A549 (cell line): ENCODE measurements at regions not wholly inside any gene's neighbourhood (a gene's known extent, or its start where the extent isn't known, plus 50 kb on each side); places are given as distances from the start of the nearest gene placed in this dataset.

Experiments
- BHLHE40 ChIP-seq: IDR thresholded peaks from 2 replicates; pipeline ENCODE4 v1.6.1; 2012; ENCODE audit warnings: low read depth, low read length, inconsistent platforms
- CTCF ChIP-seq: fragments of >200 bp; sonication (Bioruptor Twin); formaldehyde crosslinking; IDR thresholded peaks from 3 replicates; pipeline ENCODE4 v1.5.1; 2016
- EP300 ChIP-seq, 2 experiments: fragments of >200 bp; sonication (Bioruptor Twin); formaldehyde crosslinking; IDR thresholded peaks; 2 replicates in 1 of 2; 3 replicates in 1 of 2; pipeline ENCODE4 v1.6.1; 2016 to 2017
- HDAC2 ChIP-seq: fragments of 200-600 bp; sonication (generic); IDR thresholded peaks from 2 replicates; pipeline ENCODE4 v1.6.1; 2016
- JUN ChIP-seq, 2 experiments: fragments of >200 bp; sonication (Bioruptor Twin); formaldehyde crosslinking; IDR thresholded peaks; 2 replicates in 1 of 2; 3 replicates in 1 of 2; pipeline ENCODE4 v1.6.1; 2016 to 2017
- POLR2A ChIP-seq: IDR thresholded peaks from 2 replicates; pipeline ENCODE4 v1.6.1; 2012; ENCODE audit warnings: mild to moderate bottlenecking, low read length
- REST ChIP-seq: fragments of 200-600 bp; sonication (generic); IDR thresholded peaks from 2 replicates; pipeline ENCODE4 v1.6.1; 2016; ENCODE audit warnings: antibody characterized with exemption, mild to moderate bottlenecking, moderate library complexity
- ZC3H11A ChIP-seq: fragments of 450-650 bp; IDR thresholded peaks from 2 replicates; pipeline ENCODE4 v1.6.1; 2014; ENCODE audit warnings: antibody characterized with exemption, mild to moderate bottlenecking

GRCh38 chr6:14881398-14881797 is 364.5 kb upstream of the JARID2 start:
- TF ChIP-seq REST (no peak), ZC3H11A (no peak), POLR2A (no peak), EP300 (IDR thresholded peaks at IDR 0.05) (no peak), BHLHE40 (no peak), HDAC2 (no peak), JUN (IDR thresholded peaks at IDR 0.05) (no peak), CTCF (no peak)
